SK-N-MC (cell line): ENCODE measurements at regions not wholly inside any gene's neighbourhood (a gene's known extent, or its start where the extent isn't known, plus 50 kb on each side); places are given as distances from the start of the nearest gene placed in this dataset.

Source experiments
- DNase-seq: peaks from one replicate; pipeline ENCODE4 v3.0.0-alpha.2; 2011; ENCODE audit warnings: low read depth, low spot score
- H3K27ac ChIP-seq: fragments of 200-600 bp; sonication (generic); 2 replicates; pipeline ENCODE4 v1.5.1; 2016; ENCODE audit warnings: mixed run types
- H3K36me3 ChIP-seq: fragments of 200-600 bp; sonication (generic); 2 replicates; pipeline ENCODE4 v1.6.1; 2017; ENCODE audit warnings: antibody characterized with exemption, low read length, mixed read lengths; ENCODE audit not compliant: insufficient read depth
- H3K4me3 ChIP-seq: fragments of 200-600 bp; sonication (generic); 2 replicates; pipeline ENCODE4 v1.5.1; 2016
- H3K9ac ChIP-seq: fragments of 200-600 bp; sonication (generic); 2 replicates; pipeline ENCODE4 v1.8.0; 2017; ENCODE audit warnings: mixed run types, mixed read lengths; ENCODE audit not compliant: insufficient read length
- H3K9me3 ChIP-seq: fragments of 200-600 bp; sonication (generic); 2 replicates; pipeline ENCODE4 v1.6.1; 2017; ENCODE audit warnings: low read depth, mild to moderate bottlenecking, antibody characterized with exemption, low read length, moderate library complexity, mixed read lengths
- EZH2 ChIP-seq: fragments of 200-600 bp; sonication (generic); IDR thresholded peaks from one replicate; pipeline ENCODE4 v1.6.1; 2017; ENCODE audit warnings: antibody characterized with exemption
- FOXP2 ChIP-seq: optimal IDR thresholded peaks from 2 replicates; pipeline ENCODE3; 2011; ENCODE audit warnings: mild to moderate bottlenecking, moderate library complexity; ENCODE audit not compliant: insufficient read depth; ENCODE audit errors: extremely low read length, control extremely low read depth
- POLR2AphosphoS5 ChIP-seq: IDR thresholded peaks from 2 replicates; pipeline ENCODE4 v1.6.1; 2012; ENCODE audit warnings: mild to moderate bottlenecking, low read depth, low read length, borderline replicate concordance

DNA sequence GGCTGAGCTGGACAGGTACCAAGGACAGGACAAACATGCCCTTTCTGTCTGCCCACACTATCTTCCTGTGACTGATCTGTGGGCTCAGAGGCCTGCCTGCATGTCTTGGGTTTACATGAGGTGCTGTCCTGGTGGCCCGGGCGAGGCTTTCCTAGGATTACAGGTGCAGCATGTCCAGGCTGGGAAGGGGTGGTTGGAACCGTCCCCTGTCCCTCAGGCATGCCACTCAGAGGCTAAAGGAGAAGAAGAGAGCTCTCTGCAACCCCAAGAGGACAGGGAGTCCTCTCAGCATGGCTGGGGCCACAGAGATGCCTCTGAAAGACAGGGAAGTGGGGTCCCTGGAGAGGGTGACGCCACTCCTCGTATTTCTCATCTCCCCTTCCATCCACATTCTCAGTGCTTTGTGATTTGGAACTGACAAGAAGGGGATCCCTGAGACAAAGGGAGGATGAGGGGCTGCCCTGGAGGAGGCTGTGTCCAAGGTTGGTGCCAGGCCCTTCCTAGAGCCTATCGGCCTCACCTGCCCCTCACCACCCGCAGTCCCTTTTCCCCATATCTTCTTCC, 64.6 kb upstream of the LMO1 start:
- Histone ChIP-seq H3K4me3 (no peak overlapping the region), H3K9me3 (no peaks in the 10 kb centered on the region), H3K36me3 (no peaks in the 10 kb centered on the region), H3K9ac (no peak overlapping the region), H3K27ac (no peak overlapping the region)
- DNase-seq = no peak
- no peak for TF ChIP-seq EZH2
- no peak for TF ChIP-seq POLR2AphosphoS5
- TF ChIP-seq FOXP2 = no peak

DNA sequence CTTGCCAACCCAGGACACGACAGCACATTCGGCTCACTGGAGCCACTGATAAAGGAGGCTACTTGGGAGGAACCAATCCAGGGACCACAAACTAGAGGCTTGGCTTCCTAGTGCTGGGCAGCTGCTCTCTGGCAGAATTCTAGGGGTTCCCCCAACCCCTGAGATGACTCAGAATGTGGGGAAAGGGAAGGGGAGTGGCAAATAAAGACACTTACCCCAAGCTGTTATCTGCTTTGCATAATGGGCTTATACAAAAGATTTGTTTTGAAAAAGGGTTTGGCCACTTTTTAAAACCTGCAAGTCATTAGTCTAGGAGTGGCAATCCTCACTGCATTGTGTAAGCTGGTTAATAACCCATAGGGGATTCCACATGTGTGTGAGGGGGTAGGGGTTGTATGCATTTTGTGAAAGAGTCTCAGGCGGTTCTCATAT, 64.1 kb upstream of the LMO1 start:
- H3K36me3 ChIP-seq = no peaks in the 10 kb centered on the region
- no peak overlapping the region for H3K9ac ChIP-seq
- H3K9me3 ChIP-seq = no peaks in the 10 kb centered on the region
- no peak overlapping the region for H3K27ac ChIP-seq
- DNase-seq = no peak
- TF ChIP-seq EZH2 (no peak), POLR2AphosphoS5 (no peak), FOXP2 (no peak)
- H3K4me3 ChIP-seq = no peak overlapping the region

DNA sequence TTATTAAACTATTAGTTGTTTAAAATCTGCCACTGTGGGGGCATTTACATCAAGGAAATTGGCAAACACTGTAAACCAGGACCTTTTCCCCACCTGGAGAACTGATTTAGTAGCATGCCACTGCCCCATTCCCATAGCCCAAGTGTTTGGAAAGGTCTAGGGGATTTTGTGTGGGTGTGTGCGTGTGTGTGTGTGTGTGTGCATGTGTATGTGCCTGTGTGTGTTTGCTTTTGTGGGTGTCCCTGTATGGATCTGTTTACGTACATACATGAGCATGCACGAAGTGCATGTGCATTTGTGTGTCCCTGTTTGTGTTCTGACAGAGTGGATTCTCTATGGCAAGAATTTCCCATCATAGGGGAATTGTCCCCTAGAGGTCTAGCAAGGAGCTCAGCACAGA, 62.7 kb upstream of the LMO1 start:
- Histone ChIP-seq H3K4me3 (no peak overlapping the region), H3K9ac (no peak overlapping the region), H3K36me3 (no peaks in the 10 kb centered on the region), H3K9me3 (no peaks in the 10 kb centered on the region), H3K27ac (no peak overlapping the region)
- DNase-seq = no peak
- no peak for TF ChIP-seq FOXP2
- no peak for TF ChIP-seq POLR2AphosphoS5
- TF ChIP-seq EZH2 = no peak

DNA sequence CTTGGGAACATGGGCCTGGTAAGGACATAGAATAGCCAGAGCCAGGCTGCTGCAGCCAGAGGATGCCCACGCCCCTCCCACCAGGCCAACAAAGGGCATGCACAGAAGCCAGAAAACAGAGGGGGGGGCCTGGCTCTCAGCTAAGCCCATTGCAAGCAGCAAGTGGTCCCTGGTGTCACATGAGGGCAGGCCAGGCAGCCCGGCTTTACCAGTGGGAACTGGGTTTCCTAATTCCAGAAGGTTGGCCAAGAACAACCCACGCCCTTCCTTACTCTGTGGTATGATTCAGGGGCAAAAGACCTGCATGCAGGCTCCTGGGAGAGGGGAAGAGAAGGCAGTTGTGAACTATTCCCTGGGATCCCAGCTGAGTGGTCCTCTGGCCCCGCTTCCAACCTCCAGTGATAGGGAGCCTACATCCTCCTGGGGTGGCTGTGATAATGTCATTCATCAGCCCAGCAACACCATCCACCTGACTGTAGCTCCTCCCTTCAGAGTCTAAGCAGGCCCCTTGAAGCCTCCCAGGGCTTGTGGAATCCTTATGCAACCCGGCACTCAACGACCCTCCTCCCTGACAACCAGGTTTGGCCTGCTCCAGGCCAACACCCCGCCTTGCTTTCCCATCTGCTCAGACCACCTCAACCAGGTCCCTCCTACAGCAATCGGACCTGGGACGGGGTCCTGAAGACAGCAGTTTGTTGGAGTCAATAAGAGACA, 62.1 kb upstream of the LMO1 start:
- TF ChIP-seq FOXP2 (no peak), POLR2AphosphoS5 (no peak), EZH2 (no peak)
- Histone ChIP-seq H3K4me3 (no peak overlapping the region), H3K27ac (no peak overlapping the region), H3K9ac (no peak overlapping the region), H3K36me3 (no peaks in the 10 kb centered on the region), H3K9me3 (no peaks in the 10 kb centered on the region)
- DNase-seq = no peak

DNA sequence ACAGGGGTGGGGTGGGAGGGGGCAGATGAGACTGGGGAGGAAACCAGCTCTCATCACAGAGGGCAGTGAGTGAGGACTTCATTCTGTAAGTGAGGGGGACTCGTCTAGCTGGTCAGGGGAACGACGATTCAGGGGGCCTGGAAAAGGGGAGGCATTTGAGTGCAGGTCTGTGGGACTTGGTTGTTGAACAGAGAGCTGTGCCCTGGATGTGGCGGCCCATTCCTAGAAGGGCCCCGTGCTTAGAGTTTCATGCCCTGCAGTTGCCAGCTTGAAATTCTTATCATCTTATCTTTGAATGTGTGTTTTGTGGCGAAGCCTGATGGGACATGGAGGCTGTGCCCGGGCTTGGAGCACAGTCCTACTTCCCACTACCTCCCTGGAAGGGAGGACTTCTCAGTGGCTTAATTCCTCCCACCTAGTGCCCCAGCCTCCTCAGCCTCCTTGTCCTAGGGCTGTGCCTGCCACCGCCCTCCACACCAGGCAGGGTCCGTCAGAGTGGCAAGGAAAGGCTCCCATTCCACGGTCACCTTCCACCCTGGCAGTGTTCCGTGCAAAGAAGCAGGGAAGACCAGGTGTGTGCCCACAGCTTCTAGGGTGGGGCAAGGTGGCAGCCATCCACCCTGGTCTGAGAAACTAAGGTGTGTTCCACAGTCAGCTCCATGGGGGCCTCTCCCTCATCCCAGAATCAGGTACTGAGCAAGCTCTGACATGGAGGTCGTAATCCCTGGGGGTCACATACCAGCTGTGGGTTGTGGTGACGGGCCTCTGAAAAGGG, 59.7 kb upstream of the LMO1 start:
- H3K9ac ChIP-seq = no peak overlapping the region
- no peak overlapping the region for H3K27ac ChIP-seq
- H3K36me3 ChIP-seq = no peaks in the 10 kb centered on the region
- no peaks in the 10 kb centered on the region for H3K9me3 ChIP-seq
- no peak for TF ChIP-seq FOXP2
- no peak for TF ChIP-seq EZH2
- TF ChIP-seq POLR2AphosphoS5 = no peak
- no peak for DNase-seq
- no peak overlapping the region for H3K4me3 ChIP-seq

DNA sequence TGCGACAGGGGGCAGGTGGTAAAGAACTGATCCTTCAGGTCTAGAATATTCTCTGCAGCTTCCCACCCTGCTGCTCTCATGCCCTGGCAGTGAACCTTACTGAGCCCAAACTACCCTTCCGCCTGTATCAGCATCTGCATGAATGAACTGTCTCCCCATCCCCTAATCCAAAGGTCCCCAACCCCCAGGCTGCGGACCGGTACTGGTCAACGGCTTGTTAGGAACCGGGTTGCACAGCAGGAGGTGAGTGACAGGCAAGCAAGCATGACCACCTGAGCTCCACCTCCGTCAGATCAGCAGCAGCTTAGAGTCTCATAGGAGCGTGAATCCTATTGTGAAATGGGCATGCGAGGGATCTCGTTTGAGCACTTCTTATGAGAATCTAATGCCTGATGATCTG, 58.2 kb upstream of the LMO1 start:
- no peak for TF ChIP-seq POLR2AphosphoS5
- no peak for TF ChIP-seq EZH2
- TF ChIP-seq FOXP2 = no peak
- H3K4me3 ChIP-seq = no peak overlapping the region
- H3K9ac ChIP-seq = no peak overlapping the region
- no peaks in the 10 kb centered on the region for H3K36me3 ChIP-seq
- no peak overlapping the region for H3K27ac ChIP-seq
- H3K9me3 ChIP-seq = no peaks in the 10 kb centered on the region
- DNase-seq = no peak

DNA sequence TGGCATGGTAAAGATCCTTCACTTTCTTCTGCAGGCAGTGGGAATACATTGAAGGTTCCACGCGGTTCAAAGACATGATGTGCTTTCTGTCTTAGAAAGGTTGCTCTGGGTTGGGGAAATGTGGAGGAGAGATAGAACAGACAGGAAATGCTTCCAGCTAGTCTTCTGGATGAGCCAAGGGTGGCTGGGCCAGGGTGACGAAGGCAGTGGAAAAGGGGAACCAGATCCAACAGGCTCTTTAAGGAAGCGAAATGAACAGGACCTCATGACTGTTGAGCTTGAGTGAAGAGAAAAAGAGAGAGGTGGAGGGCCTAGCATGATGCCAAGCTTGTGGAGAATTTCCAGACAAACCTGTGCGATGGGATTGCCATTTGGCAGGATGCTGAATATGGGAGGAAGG, 56.4 kb upstream of the LMO1 start:
- TF ChIP-seq POLR2AphosphoS5 (no peak), FOXP2 (no peak), EZH2 (no peak)
- DNase-seq = no peak
- Histone ChIP-seq H3K9me3 (no peaks in the 10 kb centered on the region), H3K27ac (no peak overlapping the region), H3K9ac (no peak overlapping the region), H3K36me3 (no peaks in the 10 kb centered on the region), H3K4me3 (no peak overlapping the region)

DNA sequence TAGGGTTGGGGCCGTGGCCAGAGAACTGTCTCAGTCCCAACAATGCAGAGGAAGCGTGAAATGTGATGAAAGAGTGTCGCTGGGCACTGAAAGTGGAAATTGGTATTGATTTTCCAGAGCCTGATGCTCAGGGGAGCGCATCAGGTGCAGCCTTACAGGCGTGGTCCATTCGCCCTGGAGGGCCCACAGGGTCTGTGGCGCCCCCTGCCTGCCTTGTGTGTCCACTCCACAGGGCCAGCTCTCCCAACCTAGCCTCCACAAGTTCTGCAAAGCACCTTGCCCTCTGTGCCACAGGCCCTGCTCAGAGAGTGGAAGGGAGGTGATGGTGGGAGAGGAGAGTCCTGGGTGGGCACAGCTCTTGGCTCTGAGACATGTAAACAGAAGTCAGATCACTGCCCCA, 54.9 kb upstream of the LMO1 start:
- Histone ChIP-seq H3K27ac (no peak overlapping the region), H3K9ac (no peak overlapping the region), H3K36me3 (no peaks in the 10 kb centered on the region), H3K4me3 (no peak overlapping the region), H3K9me3 (no peaks in the 10 kb centered on the region)
- TF ChIP-seq FOXP2 = no peak
- no peak for TF ChIP-seq EZH2
- TF ChIP-seq POLR2AphosphoS5 = no peak
- DNase-seq = no peak
